Loucy (cell line): ENCODE measurements at regions not wholly inside any gene's neighbourhood (a gene's known extent, or its start where the extent isn't known, plus 50 kb on each side); places are given as distances from the start of the nearest gene placed in this dataset.

Experiments used
- H2AFZ ChIP-seq: fragments of 200-600 bp; sonication (generic); 2 replicates; pipeline ENCODE4 v1.6.0; 2016; ENCODE audit warnings: antibody characterized with exemption, mild to moderate bottlenecking, low read length, moderate library complexity
- H3F3A ChIP-seq: fragments of 200-600 bp; 2 replicates; pipeline ENCODE4 v1.6.0; 2016; ENCODE audit warnings: antibody characterized with exemption, low read depth, mild to moderate bottlenecking
- H3K27me3 ChIP-seq: fragments of 200-600 bp; sonication (generic); 2 replicates; pipeline ENCODE4 v1.6.1; 2014; ENCODE audit warnings: low read length, mild to moderate bottlenecking; ENCODE audit not compliant: insufficient read depth, poor library complexity, severe bottlenecking
- H3K36me3 ChIP-seq: fragments of 200-600 bp; sonication (generic); 2 replicates; pipeline ENCODE4 v1.6.1; 2016; ENCODE audit warnings: low read length; ENCODE audit not compliant: insufficient read depth
- H3K4me1 ChIP-seq: fragments of 200-600 bp; sonication (generic); 2 replicates; pipeline ENCODE4 v1.5.1; 2014; ENCODE audit warnings: low read length, mild to moderate bottlenecking; ENCODE audit not compliant: insufficient read depth, poor library complexity, severe bottlenecking
- H3K4me2 ChIP-seq: fragments of 200-600 bp; sonication (generic); 2 replicates; pipeline ENCODE4 v1.6.0; 2014; ENCODE audit warnings: antibody characterized with exemption, low read length, low read depth, mild to moderate bottlenecking; ENCODE audit not compliant: poor library complexity, severe bottlenecking
- H3K4me3 ChIP-seq: fragments of 200-600 bp; sonication (generic); 2 replicates; pipeline ENCODE4 v1.5.1; 2014; ENCODE audit warnings: low read length, mild to moderate bottlenecking, mixed read lengths; ENCODE audit not compliant: poor library complexity, severe bottlenecking
- H3K79me2 ChIP-seq: fragments of 200-600 bp; sonication (generic); 2 replicates; pipeline ENCODE4 v1.6.1; 2014; ENCODE audit warnings: low read length; ENCODE audit not compliant: insufficient read depth
- H3K9ac ChIP-seq: fragments of 200-600 bp; sonication (generic); 2 replicates; pipeline ENCODE4 v1.6.0; 2014; ENCODE audit warnings: mild to moderate bottlenecking, low read depth, low read length, moderate library complexity; ENCODE audit not compliant: poor library complexity, severe bottlenecking
- H3K9me2 ChIP-seq: fragments of 200-600 bp; sonication (generic); replicated peaks from 2 replicates; pipeline ENCODE4 v1.6.1; 2016; ENCODE audit warnings: low read depth, low read length, mixed read lengths
- H3K9me3 ChIP-seq: fragments of 200-600 bp; sonication (generic); 2 replicates; pipeline ENCODE4 v1.6.1; 2014; ENCODE audit warnings: mild to moderate bottlenecking, antibody characterized with exemption, low read length, low read depth; ENCODE audit not compliant: insufficient read depth
- H4K20me1 ChIP-seq: fragments of 200-600 bp; sonication (generic); 2 replicates; pipeline ENCODE4 v1.6.0; 2014; ENCODE audit warnings: antibody characterized with exemption, low read length, mild to moderate bottlenecking; ENCODE audit not compliant: insufficient read depth, poor library complexity, severe bottlenecking
- CTCF ChIP-seq: fragments of 200-600 bp; sonication (generic); conservative IDR thresholded peaks from 2 replicates; pipeline ENCODE4 v1.5.1; 2014; ENCODE audit warnings: mild to moderate bottlenecking, antibody characterized with exemption, low read length
- EZH2phosphoT487 ChIP-seq: fragments of 200-600 bp; IDR thresholded peaks from 2 replicates; pipeline ENCODE4 v1.6.1; 2018; ENCODE audit warnings: antibody characterized with exemption, mild to moderate bottlenecking, moderate library complexity, borderline replicate concordance

GRCh38 chr6:114712129-114712662 lies 369.4 kb upstream of the HS3ST5 start:
- no peaks in the 10 kb centered on the region for H3F3A ChIP-seq
- no peaks in the 10 kb centered on the region for H3K36me3 ChIP-seq
- no peaks in the 10 kb centered on the region for H3K27me3 ChIP-seq
- H2AFZ ChIP-seq = no peak overlapping the region
- no peak overlapping the region for H3K4me2 ChIP-seq
- H4K20me1 ChIP-seq = no peaks in the 10 kb centered on the region
- TF ChIP-seq CTCF (no peak), EZH2phosphoT487 (no peak)
- H3K79me2 ChIP-seq = no peaks in the 10 kb centered on the region
- no peak overlapping the region for H3K9ac ChIP-seq
- no peaks in the 10 kb centered on the region for H3K9me2 ChIP-seq
- H3K4me1 ChIP-seq = no peaks in the 10 kb centered on the region
- H3K9me3 ChIP-seq = no peaks in the 10 kb centered on the region
- H3K4me3 ChIP-seq = no peak overlapping the region

GRCh38 chr6:114707081-114707620 lies 364.3 kb upstream of the HS3ST5 start:
- Histone ChIP-seq H3K9ac (no peak overlapping the region), H3K4me2 (no peak overlapping the region), H3K9me3 (no peaks in the 10 kb centered on the region), H3F3A (no peaks in the 10 kb centered on the region), H3K4me1 (no peaks in the 10 kb centered on the region), H3K9me2 (no peaks in the 10 kb centered on the region), H4K20me1 (no peaks in the 10 kb centered on the region), H3K36me3 (no peaks in the 10 kb centered on the region), H2AFZ (no peak overlapping the region), H3K4me3 (no peak overlapping the region), H3K27me3 (no peaks in the 10 kb centered on the region), H3K79me2 (no peaks in the 10 kb centered on the region)
- TF ChIP-seq EZH2phosphoT487 (no peak), CTCF (no peak)

- Histone ChIP-seq H3K36me3 (no peaks in the 10 kb centered on the region), H2AFZ (no peak overlapping the region), H3K9me2 (no peaks in the 10 kb centered on the region), H4K20me1 (no peaks in the 10 kb centered on the region), H3K9ac (no peak overlapping the region), H3K27me3 (no peaks in the 10 kb centered on the region), H3K4me1 (no peaks in the 10 kb centered on the region), H3K4me3 (no peak overlapping the region), H3K79me2 (no peaks in the 10 kb centered on the region), H3F3A (no peaks in the 10 kb centered on the region), H3K4me2 (no peak overlapping the region), H3K9me3 (0 out of 2 replicates have a peak, but pooled peaks cover 3% of the 10 kb centered on the region)
- TF ChIP-seq EZH2phosphoT487 = no peak
- no peak for TF ChIP-seq CTCF
Observed at GRCh38 chr6:114690625-114691024, 347.8 kb upstream of the HS3ST5 start.
